ENCODE measurements at regions not wholly inside any gene's neighbourhood (a gene's known extent, or its start where the extent isn't known, plus 50 kb on each side); places are given as distances from the start of the nearest gene placed in this dataset.

GRCh38 chr3:16803019-16803418, 81.7 kb upstream of the PLCL2 start:
- intact Hi-C loops (cut with micrococcal nuclease) (no loop called here), dilution Hi-C loops (cut with MboI; ENCODE audit: extremely low pct_ligation_motif_present, low sequenced_read_pairs) (no loop called here)
- no peak overlapping the region for H2AFZ ChIP-seq (ENCODE audit: low read depth, low read length)
- H3K27ac ChIP-seq (ENCODE audit: insufficient read depth, low read depth, low read length), result no peak overlapping the region
- H3K79me2 ChIP-seq (ENCODE audit: control insufficient read depth, insufficient read depth, low read length), result no peaks in the 10 kb centered on the region
- H3K4me3 ChIP-seq (replicated peaks in 1 of 3; ENCODE audit: insufficient read depth in 1 of 3, low read depth in 1 of 3, low read length in 3 of 3), result no peak overlapping the region
- H4K20me1 ChIP-seq (replicated peaks; ENCODE audit: control insufficient read depth, extremely low read depth, insufficient read depth, low read length), result no peaks in the 10 kb centered on the region
- ChIA-PET POLR2A (no interaction called here), CTCF (interaction anchor here (0.9 to 1.0 kb wide), 2 partner anchors 10 to 81 kb away, joined by 3 read pairs; no protein-coding TSS in a partner anchor)
- no peaks in the 10 kb centered on the region for H3K9me1 ChIP-seq (replicated peaks; ENCODE audit: control insufficient read depth, extremely low read depth, insufficient read depth, low read length)
- peaks cover 2 to 5% of the 10 kb centered on the region in 2 experiments for H3K27me3 ChIP-seq (ENCODE audit: control insufficient read depth in 2 of 2, insufficient read depth in 2 of 2, low read length in 2 of 2)
- no TSS peak for BruUV-seq (replicated peaks)
- H3K9me3 ChIP-seq (replicated peaks; ENCODE audit: control insufficient read depth, insufficient read depth, low read length), result no peaks in the 10 kb centered on the region
- no peak for FAIRE-seq
- H3K9ac ChIP-seq (replicated peaks; ENCODE audit: extremely low read depth, insufficient read depth, low read length), result no peak overlapping the region
- no peaks in the 10 kb centered on the region for H3K4me1 ChIP-seq (ENCODE audit: control insufficient read depth, extremely low read depth, insufficient read depth, low read length)
- no peak overlapping the region for H3K4me2 ChIP-seq (ENCODE audit: insufficient read depth, low read length)
- no peak for DNase-seq (ENCODE audit: low read depth, low spot score)
- TF ChIP-seq FOS (IDR thresholded peaks at IDR 0.05; ENCODE audit: borderline replicate concordance, insufficient read depth, low read length) (no peak), MAX (IDR thresholded peaks at IDR 0.05; ENCODE audit: insufficient read depth, insufficient read length) (no peak), JUN (IDR thresholded peaks at IDR 0.05; ENCODE audit: borderline replicate concordance, insufficient read depth, insufficient read length, low read depth) (no peak), CTCF (IDR thresholded peaks at IDR 0.05; ENCODE audit: extremely low read depth in 1 of 2, insufficient read depth in 1 of 2, low read depth in 1 of 2, low read length in 2 of 2) (no peak), MYC (IDR thresholded peaks at IDR 0.05; ENCODE audit: low read depth, low read length) (no peak)
- no peaks in the 10 kb centered on the region for H3K36me3 ChIP-seq (ENCODE audit: control insufficient read depth in 2 of 2, extremely low read depth in 1 of 2, insufficient read depth in 2 of 2, low read length in 2 of 2)

GRCh38 chr3:16807391-16807790, 77.4 kb upstream of the PLCL2 start:
- Histone ChIP-seq H3K27me3 (ENCODE audit: control insufficient read depth in 2 of 2, insufficient read depth in 2 of 2, low read length in 2 of 2) (peaks cover 2 to 5% of the 10 kb centered on the region in 2 experiments), H3K4me1 (ENCODE audit: control insufficient read depth, extremely low read depth, insufficient read depth, low read length) (no peaks in the 10 kb centered on the region), H3K9me3 (replicated peaks; ENCODE audit: control insufficient read depth, insufficient read depth, low read length) (no peaks in the 10 kb centered on the region), H4K20me1 (replicated peaks; ENCODE audit: control insufficient read depth, extremely low read depth, insufficient read depth, low read length) (no peaks in the 10 kb centered on the region), H3K27ac (ENCODE audit: insufficient read depth, low read depth, low read length) (no peak overlapping the region), H2AFZ (ENCODE audit: low read depth, low read length) (no peak overlapping the region), H3K4me2 (ENCODE audit: insufficient read depth, low read length) (no peak overlapping the region), H3K9me1 (replicated peaks; ENCODE audit: control insufficient read depth, extremely low read depth, insufficient read depth, low read length) (no peaks in the 10 kb centered on the region), H3K4me3 (replicated peaks in 1 of 3; ENCODE audit: insufficient read depth in 1 of 3, low read depth in 1 of 3, low read length in 3 of 3) (no peak overlapping the region), H3K36me3 (ENCODE audit: control insufficient read depth in 2 of 2, extremely low read depth in 1 of 2, insufficient read depth in 2 of 2, low read length in 2 of 2) (no peaks in the 10 kb centered on the region), H3K79me2 (ENCODE audit: control insufficient read depth, insufficient read depth, low read length) (no peaks in the 10 kb centered on the region), H3K9ac (replicated peaks; ENCODE audit: extremely low read depth, insufficient read depth, low read length) (no peak overlapping the region)
- CTCF ChIA-PET, result interaction anchor here (0.9 to 1.4 kb wide), 5 partner anchors 13 to 206 kb away, joined by 3 to 4 read pairs (median 3); no protein-coding TSS in a partner anchor
- TF ChIP-seq JUN (IDR thresholded peaks at IDR 0.05; ENCODE audit: borderline replicate concordance, insufficient read depth, insufficient read length, low read depth) (no peak), GATA2 (IDR thresholded peaks at IDR 0.05; ENCODE audit: insufficient read depth, insufficient read length, low read depth, low read length) (peak; percentile 40)
- FAIRE-seq (no peak), DNase-seq (ENCODE audit: low read depth, low spot score) (peak; percentile 21)
- BruUV-seq (replicated peaks), result no TSS peak
- intact Hi-C loops (cut with micrococcal nuclease), result no loop called here
- POLR2A ChIA-PET, result no interaction called here
- dilution Hi-C loops (cut with MboI; ENCODE audit: extremely low pct_ligation_motif_present, low sequenced_read_pairs), result no loop called here

Data from endothelial cell of umbilical vein (primary cell).